Memory B cell (primary cell): ENCODE measurements at regions not wholly inside any gene's neighbourhood (a gene's known extent, or its start where the extent isn't known, plus 50 kb on each side); places are given as distances from the start of the nearest gene placed in this dataset.

Source experiments
- ATAC-seq: fragments of 150-1000 bp; cut with Tn5 transposase; 2 replicates; pipeline ENCODE4 v1.10.0; 2021; ENCODE audit warnings: low read depth, mild to moderate bottlenecking, moderate library complexity
- DNase-seq, 2 donors: peaks; one replicate each; pipeline ENCODE4 v3.0.0; 2022; ENCODE audit warnings: low spot score in 2 of 2
- H3K27ac Mint-ChIP-seq: one replicate; pipeline ENCODE4 v1.8.0; 2022; ENCODE audit warnings: mild to moderate bottlenecking, moderate library complexity, mixed read lengths
- H3K27me3 Mint-ChIP-seq: one replicate; pipeline ENCODE4 v1.8.0; 2022; ENCODE audit warnings: mixed read lengths
- H3K36me3 Mint-ChIP-seq: one replicate; pipeline ENCODE4 v1.8.0; 2022; ENCODE audit warnings: mild to moderate bottlenecking, mixed read lengths
- H3K4me1 Mint-ChIP-seq: one replicate; pipeline ENCODE4 v1.8.0; 2022; ENCODE audit warnings: mixed read lengths
- H3K4me3 Mint-ChIP-seq: one replicate; pipeline ENCODE4 v1.8.0; 2022; ENCODE audit warnings: mild to moderate bottlenecking, moderate library complexity, mixed read lengths
- H3K9me3 Mint-ChIP-seq: one replicate; pipeline ENCODE4 v1.8.0; 2022; ENCODE audit warnings: mixed read lengths

GRCh38 chr15:97168704-97169475 lies 791.6 kb upstream of the ARRDC4 start:
- Mint-ChIP-seq H3K27ac (no peak overlapping the region), H3K27me3 (no peaks in the 10 kb centered on the region), H3K9me3 (peaks cover 2% of the 10 kb centered on the region), H3K36me3 (no peaks in the 10 kb centered on the region), H3K4me3 (no peak overlapping the region), H3K4me1 (no peaks in the 10 kb centered on the region)
- ATAC-seq (no peak), DNase-seq (no peak)

GRCh38 chr15:97171556-97171955 lies 788.9 kb upstream of the ARRDC4 start:
- no peak for DNase-seq
- Mint-ChIP-seq H3K4me3 (no peak overlapping the region), H3K36me3 (no peaks in the 10 kb centered on the region), H3K27me3 (no peaks in the 10 kb centered on the region), H3K9me3 (peaks cover 1% of the 10 kb centered on the region), H3K27ac (no peak overlapping the region), H3K4me1 (no peaks in the 10 kb centered on the region)
- no peak for ATAC-seq

GRCh38 chr15:97174886-97175540 lies 785.5 kb upstream of the ARRDC4 start:
- no peak overlapping the region for H3K27ac Mint-ChIP-seq
- H3K27me3 Mint-ChIP-seq = no peaks in the 10 kb centered on the region
- ATAC-seq = no peak

GRCh38 chr15:97177151-97177577 lies 783.3 kb upstream of the ARRDC4 start:
- no peak for ATAC-seq
- no peaks in the 10 kb centered on the region for H3K36me3 Mint-ChIP-seq
- H3K4me1 Mint-ChIP-seq = no peaks in the 10 kb centered on the region
- no peak for DNase-seq
- H3K9me3 Mint-ChIP-seq = peaks cover 4% of the 10 kb centered on the region
- H3K27me3 Mint-ChIP-seq = no peaks in the 10 kb centered on the region
- H3K27ac Mint-ChIP-seq = no peak overlapping the region
- no peak overlapping the region for H3K4me3 Mint-ChIP-seq

More at GRCh38 chr15:97174886-97175540, 785.5 kb upstream of the ARRDC4 start:
- no peaks in the 10 kb centered on the region for H3K4me1 Mint-ChIP-seq
- no peak overlapping the region for H3K4me3 Mint-ChIP-seq
- no peaks in the 10 kb centered on the region for H3K36me3 Mint-ChIP-seq
- H3K9me3 Mint-ChIP-seq = peaks cover 4% of the 10 kb centered on the region
- DNase-seq = no peak

- ATAC-seq = no peak
- Mint-ChIP-seq H3K27me3 (no peaks in the 10 kb centered on the region), H3K27ac (no peak overlapping the region), H3K4me3 (no peak overlapping the region), H3K9me3 (peaks cover 4% of the 10 kb centered on the region), H3K4me1 (no peaks in the 10 kb centered on the region), H3K36me3 (no peaks in the 10 kb centered on the region)
- no peak for DNase-seq
Measured at GRCh38 chr15:97182581-97182980, 777.9 kb upstream of the ARRDC4 start.

- DNase-seq (no peak), ATAC-seq (no peak)
- no peak overlapping the region for H3K4me3 Mint-ChIP-seq
Measured at GRCh38 chr15:97189162-97189780, 771.2 kb upstream of the ARRDC4 start.

GRCh38 chr15:97194750-97195149 lies 765.8 kb upstream of the ARRDC4 start:
- Mint-ChIP-seq H3K9me3 (no peaks in the 10 kb centered on the region), H3K27me3 (no peaks in the 10 kb centered on the region), H3K27ac (no peak overlapping the region), H3K36me3 (no peaks in the 10 kb centered on the region), H3K4me1 (no peaks in the 10 kb centered on the region), H3K4me3 (no peak overlapping the region)
- ATAC-seq (no peak), DNase-seq (no peak)

More at GRCh38 chr15:97189162-97189780, 771.2 kb upstream of the ARRDC4 start:
- no peak overlapping the region for H3K27ac Mint-ChIP-seq
- no peaks in the 10 kb centered on the region for H3K36me3 Mint-ChIP-seq
- H3K27me3 Mint-ChIP-seq = no peaks in the 10 kb centered on the region
- H3K4me1 Mint-ChIP-seq = no peaks in the 10 kb centered on the region
- H3K9me3 Mint-ChIP-seq = peaks cover 5% of the 10 kb centered on the region

GRCh38 chr15:97196048-97197014 lies 764.2 kb upstream of the ARRDC4 start:
- H3K4me3 Mint-ChIP-seq = no peak overlapping the region
- H3K27me3 Mint-ChIP-seq = no peaks in the 10 kb centered on the region
- no peaks in the 10 kb centered on the region for H3K9me3 Mint-ChIP-seq
- H3K4me1 Mint-ChIP-seq = no peaks in the 10 kb centered on the region
- H3K27ac Mint-ChIP-seq = no peak overlapping the region
- no peaks in the 10 kb centered on the region for H3K36me3 Mint-ChIP-seq
- DNase-seq (no peak), ATAC-seq (no peak)

GRCh38 chr15:97199393-97200051 lies 761.0 kb upstream of the ARRDC4 start:
- DNase-seq (no peak), ATAC-seq (no peak)
- H3K4me1 Mint-ChIP-seq = no peaks in the 10 kb centered on the region
- no peak overlapping the region for H3K27ac Mint-ChIP-seq
- no peaks in the 10 kb centered on the region for H3K27me3 Mint-ChIP-seq
- H3K4me3 Mint-ChIP-seq = no peak overlapping the region
- H3K36me3 Mint-ChIP-seq = no peaks in the 10 kb centered on the region
- no peaks in the 10 kb centered on the region for H3K9me3 Mint-ChIP-seq

GRCh38 chr15:97200161-97200560 lies 760.3 kb upstream of the ARRDC4 start:
- ATAC-seq = no peak
- H3K4me1 Mint-ChIP-seq = no peaks in the 10 kb centered on the region
- no peaks in the 10 kb centered on the region for H3K27me3 Mint-ChIP-seq
- H3K27ac Mint-ChIP-seq = no peak overlapping the region
- no peak overlapping the region for H3K4me3 Mint-ChIP-seq
- H3K36me3 Mint-ChIP-seq = no peaks in the 10 kb centered on the region
- peaks cover 1% of the 10 kb centered on the region for H3K9me3 Mint-ChIP-seq
- no peak for DNase-seq

GRCh38 chr15:97210277-97210676 lies 750.2 kb upstream of the ARRDC4 start:
- H3K27ac Mint-ChIP-seq = no peak overlapping the region
- peaks cover 2% of the 10 kb centered on the region for H3K9me3 Mint-ChIP-seq
- no peaks in the 10 kb centered on the region for H3K36me3 Mint-ChIP-seq
- no peaks in the 10 kb centered on the region for H3K27me3 Mint-ChIP-seq
- H3K4me1 Mint-ChIP-seq = no peaks in the 10 kb centered on the region
- no peak overlapping the region for H3K4me3 Mint-ChIP-seq
- ATAC-seq (no peak), DNase-seq (no peak)

- H3K36me3 Mint-ChIP-seq = no peaks in the 10 kb centered on the region
- H3K27ac Mint-ChIP-seq = no peak overlapping the region
- no peak overlapping the region for H3K4me3 Mint-ChIP-seq
- no peaks in the 10 kb centered on the region for H3K27me3 Mint-ChIP-seq
- H3K4me1 Mint-ChIP-seq = no peaks in the 10 kb centered on the region
- ATAC-seq (no peak), DNase-seq (no peak)
- peaks cover 1% of the 10 kb centered on the region for H3K9me3 Mint-ChIP-seq
Measured at GRCh38 chr15:97215629-97216028, 744.9 kb upstream of the ARRDC4 start.

- Mint-ChIP-seq H3K27ac (no peak overlapping the region), H3K4me1 (no peaks in the 10 kb centered on the region), H3K4me3 (no peak overlapping the region), H3K9me3 (no peaks in the 10 kb centered on the region), H3K27me3 (no peaks in the 10 kb centered on the region), H3K36me3 (no peaks in the 10 kb centered on the region)
- DNase-seq (no peak), ATAC-seq (no peak)
Measured at GRCh38 chr15:97224191-97224641, 736.3 kb upstream of the ARRDC4 start.
